Mesenchymal stem cell (in vitro differentiated cells and primary cell): ENCODE measurements at regions not wholly inside any gene's neighbourhood (a gene's known extent, or its start where the extent isn't known, plus 50 kb on each side); places are given as distances from the start of the nearest gene placed in this dataset. TPM values are rescaled to one million over a fixed set of nuclear protein-coding genes. Genes with fewer than 3 reads are reported as not detected.

ENCODE experiments used
- DNase-seq: peaks from one replicate; pipeline ENCODE4 v3.0.0-alpha.2; 2013
- H2AFZ ChIP-seq: one replicate; pipeline ENCODE4 v1.6.1; 2013; ENCODE audit warnings: low read depth, mild to moderate bottlenecking, control low read depth, inconsistent platforms, low read length, moderate library complexity
- H2AK5ac ChIP-seq: 2 replicates; pipeline ENCODE4 v1.6.1; 2013; ENCODE audit warnings: low read length, moderate library complexity, mild to moderate bottlenecking, inconsistent platforms; ENCODE audit not compliant: severe bottlenecking
- H2BK120ac ChIP-seq: one replicate; pipeline ENCODE4 v1.6.1; 2013; ENCODE audit warnings: low read depth, mild to moderate bottlenecking, inconsistent platforms, low read length, moderate library complexity
- H2BK12ac ChIP-seq, 2 experiments: one replicate each; pipeline ENCODE4 v1.6.1; 2013; ENCODE audit warnings: inconsistent platforms in 2 of 2, low read length in 2 of 2, mild to moderate bottlenecking in 2 of 2, moderate library complexity in 2 of 2, control low read depth in 1 of 2
- H2BK15ac ChIP-seq: one replicate; pipeline ENCODE4 v1.6.1; 2013; ENCODE audit warnings: mild to moderate bottlenecking, low read depth, inconsistent platforms; ENCODE audit not compliant: poor library complexity, severe bottlenecking
- H2BK5ac ChIP-seq: 2 replicates; pipeline ENCODE4 v1.6.1; 2013; ENCODE audit warnings: low read depth, mild to moderate bottlenecking, low read length, control low read depth, inconsistent platforms; ENCODE audit not compliant: poor library complexity, severe bottlenecking
- H3K14ac ChIP-seq, 2 experiments: one replicate each; pipeline ENCODE4 v1.6.1; 2013; ENCODE audit warnings: inconsistent platforms in 2 of 2, low read length in 2 of 2, control low read depth in 1 of 2, mild to moderate bottlenecking in 1 of 2, moderate library complexity in 1 of 2
- H3K18ac ChIP-seq, 2 experiments: one replicate each; pipeline ENCODE4 v1.6.1; 2013; ENCODE audit warnings: inconsistent platforms in 2 of 2, low read length in 2 of 2, control low read depth in 1 of 2, low read depth in 1 of 2, mild to moderate bottlenecking in 1 of 2
- H3K23ac ChIP-seq, 2 experiments: one replicate each; pipeline ENCODE4 v1.6.1; 2013; ENCODE audit warnings: inconsistent platforms in 2 of 2, low read length in 2 of 2, mild to moderate bottlenecking in 2 of 2, moderate library complexity in 2 of 2, control low read depth in 1 of 2
- H3K27ac ChIP-seq: 2 replicates; pipeline ENCODE4 v1.5.1; 2013; ENCODE audit warnings: mild to moderate bottlenecking, moderate library complexity, low read length, control low read depth, inconsistent platforms; ENCODE audit not compliant: poor library complexity, severe bottlenecking
- H3K27me3 ChIP-seq, 2 experiments: 2 replicates each; pipeline versions ENCODE4 v1.6.1 to v1.7.0; 2013; ENCODE audit warnings: low read length in 2 of 2, mild to moderate bottlenecking in 2 of 2, moderate library complexity in 2 of 2, control low read depth in 1 of 2, inconsistent platforms in 1 of 2; ENCODE audit not compliant: control insufficient read depth in 1 of 2, insufficient read depth in 1 of 2
- H3K36me3 ChIP-seq, 2 experiments: 2 replicates each; pipeline versions ENCODE4 v1.6.1 to v1.7.0; 2013; ENCODE audit warnings: low read length in 2 of 2, control low read depth in 1 of 2, inconsistent platforms in 1 of 2, low read depth in 1 of 2, mild to moderate bottlenecking in 1 of 2; ENCODE audit not compliant: insufficient read depth in 2 of 2, control insufficient read depth in 1 of 2
- H3K4ac ChIP-seq, 2 experiments: one replicate each; pipeline ENCODE4 v1.6.1; 2013; ENCODE audit warnings: inconsistent platforms in 2 of 2, low read length in 2 of 2, mild to moderate bottlenecking in 2 of 2, moderate library complexity in 2 of 2, control low read depth in 1 of 2, low read depth in 1 of 2
- H3K4me1 ChIP-seq: 2 replicates; pipeline ENCODE4 v1.6.1; 2013; ENCODE audit warnings: low read depth, low read length, control low read depth; ENCODE audit not compliant: control insufficient read depth, insufficient read depth
- H3K4me2 ChIP-seq: 2 replicates; pipeline ENCODE4 v1.6.1; 2013; ENCODE audit warnings: low read length, mild to moderate bottlenecking, inconsistent platforms; ENCODE audit not compliant: poor library complexity, severe bottlenecking
- H3K4me3 ChIP-seq, 2 experiments: 2 replicates each; pipeline versions ENCODE4 v1.5.1 to v1.7.0; 2013; ENCODE audit warnings: low read length in 2 of 2, mild to moderate bottlenecking in 2 of 2, control low read depth in 1 of 2, low read depth in 1 of 2; ENCODE audit not compliant: insufficient read depth in 1 of 2
- H3K79me1 ChIP-seq: replicated peaks from 2 replicates; pipeline ENCODE4 v1.6.1; 2013; ENCODE audit warnings: mild to moderate bottlenecking, control low read depth, low read length, inconsistent platforms; ENCODE audit not compliant: poor library complexity, severe bottlenecking
- H3K9ac ChIP-seq: 2 replicates; pipeline ENCODE4 v1.7.0; 2013; ENCODE audit warnings: mild to moderate bottlenecking, low read length, moderate library complexity
- H3K9me3 ChIP-seq: 2 replicates; pipeline ENCODE4 v1.7.0; 2013; ENCODE audit warnings: mild to moderate bottlenecking, low read length; ENCODE audit not compliant: control insufficient read depth
- H4K8ac ChIP-seq: one replicate; pipeline ENCODE4 v1.6.1; 2013; ENCODE audit warnings: inconsistent platforms, mild to moderate bottlenecking, low read length, moderate library complexity
- H4K91ac ChIP-seq: one replicate; pipeline ENCODE4 v1.6.1; 2013; ENCODE audit warnings: mild to moderate bottlenecking, low read length, inconsistent platforms
- WGBS: methylation state at CpG from one replicate; pipeline ENCODE4 v1.1.7; 2013; ENCODE audit warnings: mixed read lengths; 5-methylcytosine and 5-hydroxymethylcytosine counted together
- small RNA-seq: library from polyadenylated mRNA; stranded (forward); fragments of <200 nt; extraction: miRNeasy Mini kit (QIAGEN cat#:217004); gene quantifications from one replicate; pipeline ENCODE3, GENCODE V24; 2013; ENCODE audit warnings: low read depth

DNA sequence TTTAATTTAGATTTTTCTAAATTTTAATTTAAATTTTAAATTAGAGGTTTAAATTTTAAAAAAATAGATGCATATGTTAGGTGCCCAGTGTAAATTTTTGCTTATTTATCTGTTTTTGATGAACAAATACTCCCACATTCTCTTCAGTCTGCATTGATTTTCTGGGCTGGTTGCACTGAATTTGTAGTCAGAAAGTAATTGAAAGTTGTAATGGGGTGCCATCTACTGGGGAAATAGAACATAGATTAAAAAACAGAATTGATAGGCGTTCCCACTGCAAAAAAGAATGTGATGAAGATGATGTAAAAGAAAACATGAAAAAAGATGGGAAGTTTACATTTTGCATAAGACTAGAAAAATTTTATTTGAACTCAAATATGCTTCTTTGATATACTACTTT lies 51.7 kb upstream of the CCDC85A start:
- no peaks in the 10 kb centered on the region for H3K79me1 ChIP-seq
- H2BK120ac ChIP-seq, result no peak overlapping the region
- DNase-seq, result peak; percentile 58
- no peak overlapping the region for H2BK12ac ChIP-seq
- no peak overlapping the region for H2BK5ac ChIP-seq
- H2AK5ac ChIP-seq, result no peak overlapping the region
- no peak overlapping the region for H3K9ac ChIP-seq
- H3K4me2 ChIP-seq, result no peak overlapping the region
- no peak overlapping the region for H3K23ac ChIP-seq
- no peaks in the 10 kb centered on the region for H3K36me3 ChIP-seq
- no peak overlapping the region for H3K4ac ChIP-seq
- WGBS, result 0% methylated on average over 1 of the region's 1 CpG
- no peaks in the 10 kb centered on the region for H3K9me3 ChIP-seq
- H3K27me3 ChIP-seq, result no peaks in the 10 kb centered on the region
- H3K14ac ChIP-seq, result no peak overlapping the region
- H4K8ac ChIP-seq, result no peak overlapping the region
- no peak overlapping the region for H3K27ac ChIP-seq
- no peak overlapping the region for H3K4me3 ChIP-seq
- H4K91ac ChIP-seq, result no peak overlapping the region
- no peak overlapping the region for H2BK15ac ChIP-seq
- no peak overlapping the region for H3K18ac ChIP-seq
- no peak overlapping the region for H2AFZ ChIP-seq
- H3K4me1 ChIP-seq, result no peaks in the 10 kb centered on the region

DNA sequence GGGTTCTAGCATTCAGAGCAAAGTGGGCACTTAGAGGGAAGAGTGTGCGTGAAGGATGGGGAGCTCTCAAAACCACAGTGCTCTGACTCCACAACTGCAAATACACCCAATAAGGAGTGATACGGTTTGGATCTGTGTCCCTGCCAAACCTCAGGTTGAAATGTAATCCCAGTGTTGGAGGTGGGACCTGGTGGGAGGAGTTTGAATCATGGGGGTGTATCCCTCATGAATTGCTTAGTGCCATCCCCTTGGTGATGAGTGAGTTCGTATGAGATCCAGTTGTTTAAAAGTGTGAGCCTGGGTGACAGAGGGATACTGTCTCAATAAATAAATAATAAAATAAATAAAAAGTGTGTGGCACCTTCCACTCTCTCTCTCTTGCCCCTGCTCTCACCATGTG lies 50.3 kb upstream of the CCDC85A start:
- Histone ChIP-seq H3K27me3 (no peaks in the 10 kb centered on the region), H3K14ac (no peak overlapping the region), H3K4me3 (no peak overlapping the region), H3K4ac (no peak overlapping the region), H2BK5ac (no peak overlapping the region), H3K79me1 (no peaks in the 10 kb centered on the region), H4K8ac (no peak overlapping the region), H3K4me2 (no peak overlapping the region), H2AFZ (no peak overlapping the region), H2AK5ac (no peak overlapping the region), H3K9ac (no peak overlapping the region), H2BK12ac (no peak overlapping the region), H2BK120ac (peak overlapping the region; percentile 27), H4K91ac (no peak overlapping the region), H2BK15ac (no peak overlapping the region), H3K9me3 (no peaks in the 10 kb centered on the region), H3K4me1 (no peaks in the 10 kb centered on the region), H3K27ac (no peak overlapping the region), H3K23ac (no peak overlapping the region), H3K18ac (no peak overlapping the region), H3K36me3 (no peaks in the 10 kb centered on the region)
- 92% methylated on average over 2 of the region's 3 CpGs for WGBS
- no peak for DNase-seq

GRCh38 chr2:56133931-56134629 lies 49.7 kb upstream of the CCDC85A start:
- no peak for DNase-seq

More at GRCh38 chr2:56133931-56134629, 49.7 kb upstream of the CCDC85A start:
- 76% methylated on average over 7 of the region's 9 CpGs for WGBS
- Histone ChIP-seq H2BK15ac (no peak overlapping the region), H2BK120ac (no peak overlapping the region), H3K4me1 (no peaks in the 10 kb centered on the region), H3K27me3 (no peaks in the 10 kb centered on the region), H4K91ac (no peak overlapping the region), H2AK5ac (no peak overlapping the region), H3K79me1 (no peaks in the 10 kb centered on the region), H2AFZ (no peak overlapping the region), H3K36me3 (no peaks in the 10 kb centered on the region), H3K9me3 (no peaks in the 10 kb centered on the region), H3K4me3 (no peak overlapping the region), H3K23ac (no peak overlapping the region), H3K14ac (no peak overlapping the region), H3K4ac (no peak overlapping the region), H3K27ac (no peak overlapping the region), H2BK5ac (no peak overlapping the region), H3K9ac (no peak overlapping the region), H3K18ac (no peak overlapping the region), H3K4me2 (no peak overlapping the region), H2BK12ac (no peak overlapping the region), H4K8ac (no peak overlapping the region)

Small RNAs in the stretch of these regions (small RNA-seq; reads per million reads assigned to genes)
- 8.1 reads per million, percentile 73 among the genes with 10 or more reads in this experiment for gene MIR216A
- not detected for gene MIR216B
- gene MIR217, result 5.2 reads per million, percentile 56 among the genes with 10 or more reads in this experiment
